ENCODE measurements at regions not wholly inside any gene's neighbourhood (a gene's known extent, or its start where the extent isn't known, plus 50 kb on each side); places are given as distances from the start of the nearest gene placed in this dataset.

- TF ChIP-seq POLR2AphosphoS5 (IDR thresholded peaks at IDR 0.05) (no peak), CTCF (IDR thresholded peaks at IDR 0.05) (no peak)
Observed at GRCh38 chr14:101683365-101683764, 78.1 kb upstream of the PPP2R5C start.
